ENCODE measurements at regions not wholly inside any gene's neighbourhood (a gene's known extent, or its start where the extent isn't known, plus 50 kb on each side); places are given as distances from the start of the nearest gene placed in this dataset.

DNA sequence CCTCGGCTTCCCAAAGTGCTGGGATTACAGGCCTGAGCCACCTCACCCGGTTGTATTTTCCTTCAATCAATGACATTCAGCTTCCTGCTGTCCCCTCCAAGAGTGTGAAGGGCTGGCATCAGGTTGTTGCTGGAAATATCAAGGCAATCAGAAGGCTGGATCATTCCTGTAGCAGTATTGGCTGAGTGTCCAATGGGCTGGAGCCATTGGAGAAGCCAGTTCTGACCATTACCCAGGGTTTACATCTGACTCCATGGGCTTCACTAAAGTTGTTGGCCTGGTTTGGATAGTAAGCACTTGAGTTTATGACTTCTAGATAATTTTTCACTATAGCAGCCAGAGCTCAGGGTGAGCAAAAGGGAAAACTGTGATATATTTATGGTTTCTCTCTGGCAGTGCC is 137.0 kb downstream of the DLEU7 start:
- Histone ChIP-seq H3K9me3 (ENCODE audit: control insufficient read depth in 4 of 4, insufficient read depth in 3 of 4, low read length in 3 of 4) (peaks cover 0 to 2% (median 0%) of the 10 kb centered on the region in 4 donors), H3K4me3 (no peak overlapping the region), H3K27me3 (ENCODE audit: control insufficient read depth in 3 of 3, insufficient read depth in 3 of 3, low read length in 2 of 3) (no peaks in the 10 kb centered on the region), H3K9ac (ENCODE audit: insufficient read depth in 1 of 2, low read length in 2 of 2) (no peak overlapping the region), H3K27ac (ENCODE audit: low read depth in 1 of 2, low read length in 1 of 2) (no peak overlapping the region), H3K36me3 (ENCODE audit: control insufficient read depth in 4 of 4, insufficient read depth in 4 of 4, low read length in 4 of 4) (no peaks in the 10 kb centered on the region), H3K4me1 (ENCODE audit: control insufficient read depth in 5 of 5, insufficient read depth in 5 of 5, low read length in 5 of 5) (peaks cover 2 to 31% (median 8%) of the 10 kb centered on the region in 5 donors)
- TF ChIP-seq, protein P1, sequence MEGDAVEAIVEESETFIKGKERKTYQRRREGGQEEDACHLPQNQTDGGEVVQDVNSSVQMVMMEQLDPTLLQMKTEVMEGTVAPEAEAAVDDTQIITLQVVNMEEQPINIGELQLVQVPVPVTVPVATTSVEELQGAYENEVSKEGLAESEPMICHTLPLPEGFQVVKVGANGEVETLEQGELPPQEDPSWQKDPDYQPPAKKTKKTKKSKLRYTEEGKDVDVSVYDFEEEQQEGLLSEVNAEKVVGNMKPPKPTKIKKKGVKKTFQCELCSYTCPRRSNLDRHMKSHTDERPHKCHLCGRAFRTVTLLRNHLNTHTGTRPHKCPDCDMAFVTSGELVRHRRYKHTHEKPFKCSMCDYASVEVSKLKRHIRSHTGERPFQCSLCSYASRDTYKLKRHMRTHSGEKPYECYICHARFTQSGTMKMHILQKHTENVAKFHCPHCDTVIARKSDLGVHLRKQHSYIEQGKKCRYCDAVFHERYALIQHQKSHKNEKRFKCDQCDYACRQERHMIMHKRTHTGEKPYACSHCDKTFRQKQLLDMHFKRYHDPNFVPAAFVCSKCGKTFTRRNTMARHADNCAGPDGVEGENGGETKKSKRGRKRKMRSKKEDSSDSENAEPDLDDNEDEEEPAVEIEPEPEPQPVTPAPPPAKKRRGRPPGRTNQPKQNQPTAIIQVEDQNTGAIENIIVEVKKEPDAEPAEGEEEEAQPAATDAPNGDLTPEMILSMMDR (IDR thresholded peaks at IDR 0.05; ENCODE audit: control extremely low read depth, extremely low read depth) = no peak
- ATAC-seq (ENCODE audit: insufficient read depth, low FRiP score) (no peak), DNase-seq (no peak)
- WGBS, 2 donors = 88 to 91% methylated on average over 2 of the region's 2 CpGs

DNA sequence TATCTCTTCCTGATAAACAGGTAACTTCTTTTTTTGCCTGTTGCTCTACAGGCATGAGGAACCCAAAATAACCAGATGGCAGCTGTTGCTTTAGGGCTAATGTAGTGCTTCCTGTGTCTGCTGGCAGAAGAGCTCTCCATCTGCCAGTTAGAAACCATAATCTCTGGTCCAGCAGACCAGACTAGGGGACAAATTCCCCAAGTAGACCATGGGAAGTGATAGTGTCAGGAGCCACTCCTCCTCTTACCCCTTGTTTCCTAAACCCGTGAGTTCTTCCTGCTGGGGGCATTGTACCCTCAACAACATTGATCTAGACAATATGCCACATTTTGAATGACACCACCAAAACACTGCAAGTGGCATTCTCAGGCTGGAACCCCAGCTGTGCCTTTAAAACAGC is 135.9 kb downstream of the DLEU7 start:
- ATAC-seq (ENCODE audit: insufficient read depth, low FRiP score) (no peak), DNase-seq (no peak)
- H3K9me3 ChIP-seq (ENCODE audit: control insufficient read depth in 4 of 4, insufficient read depth in 3 of 4, low read length in 3 of 4) = peaks cover 0 to 2% (median 0%) of the 10 kb centered on the region in 4 donors
- TF ChIP-seq, protein P1 (IDR thresholded peaks at IDR 0.05; ENCODE audit: control extremely low read depth, extremely low read depth) = no peak
- H3K9ac ChIP-seq (ENCODE audit: insufficient read depth in 1 of 2, low read length in 2 of 2) = no peak overlapping the region
- no peak overlapping the region for H3K27ac ChIP-seq (ENCODE audit: low read depth in 1 of 2, low read length in 1 of 2)
- H3K36me3 ChIP-seq (ENCODE audit: control insufficient read depth in 4 of 4, insufficient read depth in 4 of 4, low read length in 4 of 4) = no peaks in the 10 kb centered on the region
- WGBS, 2 donors = 36 to 63% methylated on average over 1 of the region's 1 CpG
- H3K4me3 ChIP-seq = no peak overlapping the region
- no peaks in the 10 kb centered on the region for H3K27me3 ChIP-seq (ENCODE audit: control insufficient read depth in 3 of 3, insufficient read depth in 3 of 3, low read length in 2 of 3)
- H3K4me1 ChIP-seq (ENCODE audit: control insufficient read depth in 5 of 5, insufficient read depth in 5 of 5, low read length in 5 of 5) = peaks cover 0 to 31% (median 12%) of the 10 kb centered on the region in 5 donors

DNA sequence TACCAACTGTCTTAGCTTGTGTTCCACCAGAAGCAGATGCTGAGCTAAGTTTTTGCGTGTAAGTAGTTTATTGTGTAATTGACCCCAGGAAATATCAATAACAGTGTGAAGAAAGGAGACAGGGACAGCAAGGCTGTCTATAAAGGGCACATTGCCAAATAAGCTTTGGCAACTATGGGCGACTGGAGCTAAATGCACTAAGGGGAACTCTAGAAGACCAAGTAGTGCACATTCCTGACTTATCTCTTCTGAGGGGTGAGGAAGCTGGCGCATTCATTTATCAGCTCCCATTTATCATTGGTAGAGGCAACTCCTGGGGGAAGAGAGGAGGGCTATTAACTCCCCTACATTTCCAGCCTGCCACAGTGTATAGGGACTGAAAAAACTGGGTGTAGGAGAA is 135.0 kb downstream of the DLEU7 start:
- WGBS, 2 donors = 20 to 42% methylated on average over 3 of the region's 3 CpGs
- Histone ChIP-seq H3K4me1 (ENCODE audit: control insufficient read depth in 5 of 5, insufficient read depth in 5 of 5, low read length in 5 of 5) (peaks cover 0 to 33% (median 12%) of the 10 kb centered on the region in 5 donors), H3K9me3 (ENCODE audit: control insufficient read depth in 4 of 4, insufficient read depth in 3 of 4, low read length in 3 of 4) (peaks cover 0 to 2% (median 0%) of the 10 kb centered on the region in 4 donors), H3K4me3 (no peak overlapping the region), H3K27me3 (ENCODE audit: control insufficient read depth in 3 of 3, insufficient read depth in 3 of 3, low read length in 2 of 3) (no peaks in the 10 kb centered on the region), H3K36me3 (ENCODE audit: control insufficient read depth in 4 of 4, insufficient read depth in 4 of 4, low read length in 4 of 4) (no peaks in the 10 kb centered on the region), H3K27ac (ENCODE audit: low read depth in 1 of 2, low read length in 1 of 2) (no peak overlapping the region), H3K9ac (ENCODE audit: insufficient read depth in 1 of 2, low read length in 2 of 2) (no peak overlapping the region)
- peak; percentile 34 to 54 (median 49) for DNase-seq
- TF ChIP-seq, protein P1 (IDR thresholded peaks at IDR 0.05; ENCODE audit: control extremely low read depth, extremely low read depth) = no peak
- no peak for ATAC-seq (ENCODE audit: insufficient read depth, low FRiP score)

DNA sequence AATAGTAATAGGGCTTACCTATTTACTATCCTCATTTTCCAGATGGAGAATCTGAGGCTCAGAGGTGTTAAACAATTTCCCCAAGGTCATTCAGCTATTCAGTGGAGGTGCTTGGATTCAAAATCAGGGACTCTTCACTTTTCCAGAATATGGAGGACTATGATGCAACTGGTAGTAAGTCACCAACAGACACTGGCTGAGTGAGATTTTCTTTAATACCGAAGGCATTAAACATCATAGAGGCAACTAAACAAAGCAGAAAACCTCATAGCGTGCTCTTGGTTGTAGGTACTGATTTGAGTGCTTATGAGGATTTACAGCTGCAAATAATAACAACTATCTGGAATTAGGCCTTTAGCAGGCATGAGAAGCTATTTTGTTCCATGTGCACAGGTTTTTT is 134.4 kb downstream of the DLEU7 start:
- Histone ChIP-seq H3K27me3 (ENCODE audit: control insufficient read depth in 3 of 3, insufficient read depth in 3 of 3, low read length in 2 of 3) (no peaks in the 10 kb centered on the region), H3K27ac (ENCODE audit: low read depth in 1 of 2, low read length in 1 of 2) (no peak overlapping the region), H3K4me1 (ENCODE audit: control insufficient read depth in 5 of 5, insufficient read depth in 5 of 5, low read length in 5 of 5) (peaks cover 0 to 33% (median 12%) of the 10 kb centered on the region in 5 donors), H3K4me3 (no peak overlapping the region), H3K36me3 (ENCODE audit: control insufficient read depth in 4 of 4, insufficient read depth in 4 of 4, low read length in 4 of 4) (no peaks in the 10 kb centered on the region), H3K9me3 (ENCODE audit: control insufficient read depth in 4 of 4, insufficient read depth in 3 of 4, low read length in 3 of 4) (peaks cover 0 to 2% (median 0%) of the 10 kb centered on the region in 4 donors), H3K9ac (ENCODE audit: insufficient read depth in 1 of 2, low read length in 2 of 2) (no peak overlapping the region)
- TF ChIP-seq, protein P1 (IDR thresholded peaks at IDR 0.05; ENCODE audit: control extremely low read depth, extremely low read depth) = no peak
- WGBS, 2 donors = 82 to 91% methylated on average over 2 of the region's 2 CpGs
- ATAC-seq (ENCODE audit: insufficient read depth, low FRiP score) (no peak), DNase-seq (no peak)

All from lung (tissue), 11 donors.